B cell (primary cell): ENCODE measurements at regions not wholly inside any gene's neighbourhood (a gene's known extent, or its start where the extent isn't known, plus 50 kb on each side); places are given as distances from the start of the nearest gene placed in this dataset.

Experiments used
- ATAC-seq: fragments of 200-7000 bp; cut with Tn5 transposase; one replicate; pipeline ENCODE4 v1.10.0; 2021; ENCODE audit warnings: low read depth, mild to moderate bottlenecking, moderate number of reproducible peaks, moderate library complexity
- CTCF ChIA-PET: fragments of 350-600 bp; sonication (Branson Sonifier 250); formaldehyde crosslinking; loops from one replicate; lab custom pipeline; 2021; ENCODE audit warnings: antibody characterized with exemption, inconsistent platforms; lab: Charles Lee
- POLR2A ChIA-PET: fragments of 350-600 bp; sonication (Branson Sonifier 250); formaldehyde crosslinking; loops from one replicate; lab custom pipeline; 2021; ENCODE audit warnings: antibody characterized with exemption; lab: Charles Lee
- DNase-seq: peaks from one replicate; pipeline ENCODE4 v3.0.0; 2013
- H2AFZ ChIP-seq: 2 replicates; pipeline ENCODE4 v1.6.1; 2012; ENCODE audit warnings: mild to moderate bottlenecking, low read depth, low read length; ENCODE audit not compliant: insufficient read depth, poor library complexity, severe bottlenecking
- H3K27ac ChIP-seq, 2 donors: 1 replicate in 1 of 2; 2 replicates in 1 of 2; pipeline ENCODE4 v1.5.1; 2012 to 2013; ENCODE audit warnings: low read length in 2 of 2, mild to moderate bottlenecking in 2 of 2, moderate library complexity in 1 of 2
- H3K27me3 ChIP-seq, 4 experiments: fragments of 200-600 bp in 1 of 4; sonication (generic) in 1 of 4; replicated peaks in 1 of 4; 1 replicate in 2 of 4; 2 replicates in 2 of 4; pipeline versions ENCODE4 v1.6.1 to v1.7.0; 2013 to 2016; ENCODE audit warnings: low read length in 3 of 4, mild to moderate bottlenecking in 2 of 4, mixed read lengths in 1 of 4, moderate library complexity in 1 of 4; ENCODE audit not compliant: insufficient read depth in 4 of 4, control insufficient read depth in 3 of 4; ENCODE audit errors: control extremely low read depth in 1 of 4
- H3K36me3 ChIP-seq, 2 experiments: replicated peaks in 1 of 2; 1 replicate in 1 of 2; 2 replicates in 1 of 2; pipeline versions ENCODE4 v1.6.1 to v1.7.1; 2013; ENCODE audit warnings: low read length in 1 of 2; ENCODE audit not compliant: insufficient read depth in 2 of 2, control insufficient read depth in 1 of 2; ENCODE audit errors: control extremely low read depth in 1 of 2, extremely low read depth in 1 of 2
- H3K4me1 ChIP-seq, 2 donors: fragments of 200-600 bp in 1 of 2; sonication (generic) in 1 of 2; 1 replicate in 1 of 2; 2 replicates in 1 of 2; pipeline versions ENCODE4 v1.5.1 to v1.6.1; 2013 to 2017; ENCODE audit warnings: low read length in 2 of 2; ENCODE audit not compliant: control insufficient read depth in 2 of 2, insufficient read depth in 2 of 2
- H3K4me2 ChIP-seq: replicated peaks from 2 replicates; pipeline ENCODE3; 2012; ENCODE audit warnings: mild to moderate bottlenecking, low read depth, low read length; ENCODE audit not compliant: poor library complexity, severe bottlenecking
- H3K4me3 ChIP-seq, 5 experiments: fragments of 200-600 bp in 1 of 5; sonication (generic) in 1 of 5; 1 replicate in 3 of 5; 2 replicates in 2 of 5; pipeline versions ENCODE4 v1.5.1 to v1.7.0; 2011 to 2016; ENCODE audit warnings: low read length in 4 of 5, mild to moderate bottlenecking in 4 of 5, low read depth in 2 of 5, control low read depth in 1 of 5, moderate library complexity in 1 of 5; ENCODE audit not compliant: insufficient read depth in 1 of 5; ENCODE audit errors: control extremely low read depth in 1 of 5, extremely low read depth in 1 of 5
- H3K79me2 ChIP-seq: fragments of 200-600 bp; sonication (generic); one replicate; pipeline ENCODE4 v1.6.0; 2016; ENCODE audit warnings: low read length; ENCODE audit not compliant: control insufficient read depth, insufficient read depth
- H3K9ac ChIP-seq: fragments of 200-600 bp; sonication (generic); 2 replicates; pipeline ENCODE4 v1.6.1; 2017; ENCODE audit warnings: mild to moderate bottlenecking, low read length, moderate library complexity
- H3K9me3 ChIP-seq, 3 donors: one replicate each; pipeline versions ENCODE4 v1.6.1 to v1.7.1; 2013; ENCODE audit warnings: low read length in 2 of 3; ENCODE audit not compliant: control insufficient read depth in 2 of 3, insufficient read depth in 1 of 3; ENCODE audit errors: control extremely low read depth in 1 of 3
- H4K20me1 ChIP-seq: 2 replicates; pipeline ENCODE4 v1.6.0; 2012; ENCODE audit warnings: mild to moderate bottlenecking, low read length; ENCODE audit not compliant: insufficient read depth, control insufficient read depth, poor library complexity, severe bottlenecking
- H3K27ac Mint-ChIP-seq: one replicate; pipeline ENCODE4 v1.8.0; 2021; ENCODE audit warnings: mixed read lengths
- H3K27me3 Mint-ChIP-seq: one replicate; pipeline ENCODE4 v1.8.0; 2021; ENCODE audit warnings: mixed read lengths
- H3K4me1 Mint-ChIP-seq: one replicate; pipeline ENCODE4 v1.8.0; 2021; ENCODE audit warnings: mixed read lengths
- H3K4me3 Mint-ChIP-seq: one replicate; pipeline ENCODE4 v1.8.0; 2021; ENCODE audit warnings: mixed read lengths
- H3K9me3 Mint-ChIP-seq: one replicate; pipeline ENCODE4 v1.8.0; 2022; ENCODE audit warnings: mixed read lengths; ENCODE audit not compliant: insufficient read depth
- CTCF ChIP-seq: fragments of 200-600 bp; IDR thresholded peaks from one replicate; pipeline ENCODE4 v1.8.0; 2022; ENCODE audit warnings: antibody characterized with exemption, mild to moderate bottlenecking
- EZH2 ChIP-seq: IDR thresholded peaks from 2 replicates; pipeline ENCODE4 v1.6.1; 2012; ENCODE audit warnings: borderline replicate concordance, low read depth, mild to moderate bottlenecking, moderate library complexity, low read length; ENCODE audit not compliant: insufficient read depth, poor library complexity, severe bottlenecking
- WGBS: methylation state at CpG from one replicate; pipeline ENCODE4 v1.1.5; 2013; ENCODE audit warnings: missing lambda C conversion rate; ENCODE audit not compliant: insufficient coverage; 5-methylcytosine and 5-hydroxymethylcytosine counted together
- intact Hi-C: fragments of 100-400 bp; cut with micrococcal nuclease; formaldehyde crosslinking; loops from one replicate; pipeline ENCODE4 v1.10.0; 2022

GRCh38 chr15:69515508-69515907, 62.9 kb downstream of the RPLP1 start:
- Histone ChIP-seq H3K4me1 (no peaks in the 10 kb centered on the region), H3K79me2 (no peaks in the 10 kb centered on the region), H3K9ac (no peak overlapping the region), H3K9me3 (no peaks in the 10 kb centered on the region), H4K20me1 (no peaks in the 10 kb centered on the region), H3K36me3 (no peaks in the 10 kb centered on the region), H3K4me2 (no peak overlapping the region), H3K27me3 (peaks cover 0 to 15% (median 5%) of the 10 kb centered on the region in 4 experiments), H3K4me3 (no peak overlapping the region), H2AFZ (no peak overlapping the region), H3K27ac (no peak overlapping the region)
- Mint-ChIP-seq H3K9me3 (peaks cover 5% of the 10 kb centered on the region), H3K27ac (no peak overlapping the region), H3K4me3 (no peak overlapping the region), H3K27me3 (peaks cover 39% of the 10 kb centered on the region), H3K4me1 (no peaks in the 10 kb centered on the region)
- WGBS, result 100% methylated on average over 1 of the region's 4 CpGs
- ChIA-PET POLR2A (no interaction called here), CTCF (interaction anchor here (0.7 kb wide), 1 partner anchor 951 kb away, joined by 3 read pairs; no protein-coding TSS in a partner anchor)
- no peak for ATAC-seq
- no peak for DNase-seq
- intact Hi-C loops, result no loop called here
- TF ChIP-seq CTCF (no peak), EZH2 (no peak)

- Mint-ChIP-seq H3K27ac (no peak overlapping the region), H3K4me3 (no peak overlapping the region), H3K4me1 (no peaks in the 10 kb centered on the region), H3K27me3 (peaks cover 39% of the 10 kb centered on the region), H3K9me3 (peaks cover 5% of the 10 kb centered on the region)
- Histone ChIP-seq H3K9me3 (no peaks in the 10 kb centered on the region), H3K27ac (no peak overlapping the region), H4K20me1 (no peaks in the 10 kb centered on the region), H3K4me1 (no peaks in the 10 kb centered on the region), H2AFZ (no peak overlapping the region), H3K79me2 (no peaks in the 10 kb centered on the region), H3K9ac (no peak overlapping the region), H3K27me3 (peaks cover 0 to 14% (median 7%) of the 10 kb centered on the region in 4 experiments), H3K36me3 (no peaks in the 10 kb centered on the region), H3K4me2 (no peak overlapping the region), H3K4me3 (no peak overlapping the region)
- CTCF ChIA-PET, result interaction anchor here (0.7 kb wide), 1 partner anchor 951 kb away, joined by 3 read pairs; no protein-coding TSS in a partner anchor
- TF ChIP-seq CTCF (no peak), EZH2 (no peak)
- WGBS, result 100% methylated on average over 2 of the region's 3 CpGs
- DNase-seq (no peak), ATAC-seq (no peak)
- intact Hi-C loops, result no loop called here
- POLR2A ChIA-PET, result no interaction called here
These were observed 63.3 kb downstream of the RPLP1 start for GRCh38 chr15:69515926-69516325.
